GM12878 (cell line): ENCODE measurements at regions not wholly inside any gene's neighbourhood (a gene's known extent, or its start where the extent isn't known, plus 50 kb on each side); places are given as distances from the start of the nearest gene placed in this dataset.

Experiments used
- ATAC-seq: fragments of 200-7000 bp; cut with Tn5 transposase; 3 replicates; pipeline ENCODE4 v1.9.1; 2020; ENCODE audit warnings: mild to moderate bottlenecking, moderate library complexity
- BruUV-seq: library from RNA; stranded (reverse); fragments of 400-500 nt; replicated peaks from 2 replicates; lab custom pipeline; 2021; lab: Mats Ljungman, UMichigan
- CTCF ChIA-PET: fragments of 300-600 bp; sonication (Branson Sonifier 250); formaldehyde crosslinking; extraction: SDS; loops from one replicate; lab custom pipeline; 2021; ENCODE audit warnings: inconsistent platforms; lab: Yijun Ruan, JAX
- POLR2A ChIA-PET: fragments of 350-600 bp; formaldehyde crosslinking; extraction: SDS; loops from one replicate; lab custom pipeline; 2021; ENCODE audit warnings: inconsistent platforms; lab: Charles Lee
- RAD21 ChIA-PET: fragments of 300-600 bp; sonication (Branson Sonifier 250); formaldehyde crosslinking; loops from one replicate; lab custom pipeline; 2023; ENCODE audit warnings: antibody characterized with exemption; ENCODE audit not compliant: unreplicated experiment; lab: Charles Lee
- SMC1A ChIA-PET: fragments of 300-600 bp; sonication (Branson Sonifier 250); formaldehyde crosslinking; loops from one replicate; lab custom pipeline; 2023; ENCODE audit not compliant: unreplicated experiment, uncharacterized antibody; lab: Charles Lee
- DNase-seq: peaks from one replicate; pipeline ENCODE4 v3.0.0-alpha.2; 2011; ENCODE audit warnings: low read depth, low spot score
- FAIRE-seq: peaks from 3 replicates; lab custom pipeline; 2011; peaks lifted over from hg19 to GRCh38; lab: Jason Lieb, UNC
- H2AFZ ChIP-seq: 2 replicates; pipeline ENCODE4 v1.6.0; 2011; ENCODE audit warnings: low read depth, low read length, control low read depth; ENCODE audit not compliant: control insufficient read depth
- H3K27ac ChIP-seq: 2 replicates; pipeline ENCODE4 v1.5.1; 2011; ENCODE audit warnings: control low read depth; ENCODE audit not compliant: control insufficient read depth, insufficient read depth
- H3K27me3 ChIP-seq, 2 experiments: replicated peaks in 1 of 2; 2 replicates each; pipeline versions ENCODE4 v1.6.0 to v1.6.1; 2011; ENCODE audit warnings: low read length in 1 of 2; ENCODE audit not compliant: control insufficient read depth in 2 of 2, insufficient read depth in 2 of 2
- H3K36me3 ChIP-seq, 2 experiments: 2 replicates each; pipeline ENCODE4 v1.5.1; 2011; ENCODE audit warnings: low read length in 1 of 2; ENCODE audit not compliant: control insufficient read depth in 2 of 2, insufficient read depth in 2 of 2
- H3K4me1 ChIP-seq: 2 replicates; pipeline ENCODE4 v1.6.1; 2011; ENCODE audit warnings: mild to moderate bottlenecking, low read length, moderate library complexity, mixed read lengths; ENCODE audit not compliant: control insufficient read depth, insufficient read depth
- H3K4me2 ChIP-seq: 2 replicates; pipeline ENCODE4 v1.6.0; 2011; ENCODE audit warnings: control low read depth; ENCODE audit not compliant: control insufficient read depth, insufficient read depth
- H3K4me3 ChIP-seq: fragments of 200-600 bp; sonication (generic); 2 replicates; pipeline ENCODE4 v1.5.1; 2016
- H3K79me2 ChIP-seq: 2 replicates; pipeline ENCODE4 v1.6.0; 2011; ENCODE audit warnings: low read length; ENCODE audit not compliant: control insufficient read depth, insufficient read depth
- H3K9ac ChIP-seq: 2 replicates; pipeline ENCODE4 v1.8.0; 2011; ENCODE audit warnings: low read length, control low read depth, mixed read lengths; ENCODE audit not compliant: control insufficient read depth, insufficient read depth
- H3K9me3 ChIP-seq: replicated peaks from 3 replicates; pipeline ENCODE4 v1.5.1; 2011; ENCODE audit warnings: mild to moderate bottlenecking, low read length; ENCODE audit not compliant: control insufficient read depth, insufficient read depth
- H4K20me1 ChIP-seq: 2 replicates; pipeline ENCODE4 v1.6.0; 2011; ENCODE audit not compliant: control insufficient read depth, insufficient read depth
- BCL11A ChIP-seq: IDR thresholded peaks from 2 replicates; pipeline ENCODE4 v1.6.1; 2011; ENCODE audit warnings: low read depth, low read length
- FOS ChIP-seq: IDR thresholded peaks from 3 replicates; pipeline ENCODE4 v1.6.1; 2011; ENCODE audit warnings: borderline replicate concordance; ENCODE audit not compliant: insufficient read length; ENCODE audit errors: extremely low read depth
- IRF4 ChIP-seq: IDR thresholded peaks from 2 replicates; pipeline ENCODE4 v1.6.1; 2011; ENCODE audit warnings: low read depth, low read length
- RFX5 ChIP-seq: IDR thresholded peaks from 2 replicates; pipeline ENCODE4 v1.6.1; 2011; ENCODE audit warnings: low read depth, low read length, improper control_type of control experiment
- SIX5 ChIP-seq: IDR thresholded peaks from 2 replicates; pipeline ENCODE4 v1.6.1; 2011; ENCODE audit warnings: mild to moderate bottlenecking, low read depth, low read length, moderate library complexity; ENCODE audit not compliant: severe bottlenecking
- TCF3 ChIP-seq: IDR thresholded peaks from 2 replicates; pipeline ENCODE4 v1.6.1; 2012; ENCODE audit warnings: low read depth, mild to moderate bottlenecking, low read length, borderline replicate concordance; ENCODE audit not compliant: insufficient read depth
- ZZZ3 ChIP-seq: IDR thresholded peaks from 2 replicates; pipeline ENCODE4 v1.6.1; 2011; ENCODE audit warnings: low read depth; ENCODE audit not compliant: control insufficient read depth, insufficient read length
- WGBS: methylation state at CpG from one replicate; pipeline ENCODE4 v1.1.6; 2016; ENCODE audit warnings: low lambda C conversion rate; ENCODE audit not compliant: insufficient replicate concordance, insufficient coverage; ENCODE audit errors: missing lambda C conversion rate; 5-methylcytosine and 5-hydroxymethylcytosine counted together
- in situ Hi-C: fragments of 300-500 bp; cut with MboI; formaldehyde crosslinking; loops from 9 replicates; pipeline ENCODE4 v1.14.3; 2018; ENCODE audit warnings: mixed read lengths
- intact Hi-C: fragments of 100-400 bp; cut with micrococcal nuclease; formaldehyde crosslinking; loops from one replicate; pipeline ENCODE4 v1.14.2; 2022; ENCODE audit not compliant: unreplicated experiment
- TF ChIP-seq, protein P1 (sequence below): IDR thresholded peaks from 2 replicates; pipeline ENCODE4 v1.6.1; 2011; ENCODE audit warnings: borderline replicate concordance, low read depth, mild to moderate bottlenecking, moderate library complexity, mixed read lengths, low read length; ENCODE audit not compliant: insufficient read depth; ENCODE audit errors: extremely low read length
- TF ChIP-seq, protein P2 (sequence below): fragments of 450-650 bp; IDR thresholded peaks from 2 replicates; pipeline ENCODE4 v1.6.1; 2017; ENCODE audit warnings: borderline replicate concordance

DNA sequence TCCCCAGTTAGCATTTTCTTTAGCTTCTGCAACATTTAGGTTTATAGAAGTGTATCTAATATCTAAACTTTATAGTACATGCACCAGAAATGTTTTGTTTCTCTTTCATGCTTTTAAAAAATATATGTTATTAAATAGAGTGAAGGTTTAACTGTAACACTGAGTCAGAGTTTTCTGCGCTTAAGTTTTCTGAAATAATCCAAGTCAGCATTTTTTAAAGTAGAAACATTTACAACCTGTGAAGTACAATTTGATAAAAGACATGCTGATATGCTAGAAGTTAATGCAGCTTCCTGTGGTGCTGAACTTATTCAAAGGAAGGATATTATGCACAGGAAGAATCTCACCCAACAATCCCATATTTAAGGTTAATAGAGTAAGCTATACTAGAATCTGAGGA lies 1096.8 kb downstream of the LRFN5 start:
- Histone ChIP-seq H4K20me1 (no peaks in the 10 kb centered on the region), H3K4me2 (no peak overlapping the region), H3K4me1 (no peaks in the 10 kb centered on the region), H3K4me3 (no peak overlapping the region), H3K79me2 (no peaks in the 10 kb centered on the region), H3K9ac (no peak overlapping the region), H3K27ac (no peak overlapping the region), H3K27me3 (no peaks in the 10 kb centered on the region), H3K9me3 (no peaks in the 10 kb centered on the region), H3K36me3 (no peaks in the 10 kb centered on the region), H2AFZ (no peak overlapping the region)
- RAD21 ChIA-PET, result no interaction called here
- POLR2A ChIA-PET, result no interaction called here
- in situ Hi-C loops (no loop called here), intact Hi-C loops (no loop called here)
- ATAC-seq (no peak), FAIRE-seq (no peak), DNase-seq (no peak)
- TF ChIP-seq, protein P1, sequence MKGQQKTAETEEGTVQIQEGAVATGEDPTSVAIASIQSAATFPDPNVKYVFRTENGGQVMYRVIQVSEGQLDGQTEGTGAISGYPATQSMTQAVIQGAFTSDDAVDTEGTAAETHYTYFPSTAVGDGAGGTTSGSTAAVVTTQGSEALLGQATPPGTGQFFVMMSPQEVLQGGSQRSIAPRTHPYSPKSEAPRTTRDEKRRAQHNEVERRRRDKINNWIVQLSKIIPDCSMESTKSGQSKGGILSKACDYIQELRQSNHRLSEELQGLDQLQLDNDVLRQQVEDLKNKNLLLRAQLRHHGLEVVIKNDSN, result no peak
- no peak for TF ChIP-seq BCL11A
- TF ChIP-seq SIX5, result no peak
- TF ChIP-seq RFX5, result no peak
- TF ChIP-seq, protein P2, sequence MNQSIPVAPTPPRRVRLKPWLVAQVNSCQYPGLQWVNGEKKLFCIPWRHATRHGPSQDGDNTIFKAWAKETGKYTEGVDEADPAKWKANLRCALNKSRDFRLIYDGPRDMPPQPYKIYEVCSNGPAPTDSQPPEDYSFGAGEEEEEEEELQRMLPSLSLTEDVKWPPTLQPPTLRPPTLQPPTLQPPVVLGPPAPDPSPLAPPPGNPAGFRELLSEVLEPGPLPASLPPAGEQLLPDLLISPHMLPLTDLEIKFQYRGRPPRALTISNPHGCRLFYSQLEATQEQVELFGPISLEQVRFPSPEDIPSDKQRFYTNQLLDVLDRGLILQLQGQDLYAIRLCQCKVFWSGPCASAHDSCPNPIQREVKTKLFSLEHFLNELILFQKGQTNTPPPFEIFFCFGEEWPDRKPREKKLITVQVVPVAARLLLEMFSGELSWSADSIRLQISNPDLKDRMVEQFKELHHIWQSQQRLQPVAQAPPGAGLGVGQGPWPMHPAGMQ, result no peak
- TF ChIP-seq IRF4, result no peak
- no peak for TF ChIP-seq FOS
- TF ChIP-seq ZZZ3, result no peak
- no peak for TF ChIP-seq TCF3
- SMC1A ChIA-PET, result interaction anchor here (0.8 to 1.4 kb wide), 2 partner anchors 9 to 372 kb away, joined by 3 read pairs; no protein-coding TSS in a partner anchor
- 87% methylated on average over 1 of the region's 1 CpG for WGBS
- CTCF ChIA-PET, result no interaction called here
- BruUV-seq, result no TSS peak
